ENCODE measurements at regions not wholly inside any gene's neighbourhood (a gene's known extent, or its start where the extent isn't known, plus 50 kb on each side); places are given as distances from the start of the nearest gene placed in this dataset.

DNA sequence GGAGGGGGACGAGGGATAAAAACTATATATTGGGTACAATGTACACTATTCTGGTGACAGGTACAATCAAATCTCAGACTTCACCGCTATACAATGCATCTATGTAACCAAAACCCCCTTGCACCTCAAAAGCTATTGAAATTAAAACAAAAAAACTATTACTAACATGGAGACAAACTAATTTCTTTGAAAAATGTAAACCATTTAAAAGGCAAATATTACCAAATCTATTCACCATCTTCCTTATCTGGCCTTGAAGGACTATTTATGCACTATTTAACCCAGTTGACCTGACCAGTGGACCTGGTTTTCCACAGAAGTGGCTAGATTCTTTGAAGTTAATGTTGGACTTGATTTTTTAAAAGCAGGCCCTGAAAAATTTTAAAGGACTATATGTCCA, 212.3 kb upstream of the RPS6KA3 start:
- TF ChIP-seq, protein P1, sequence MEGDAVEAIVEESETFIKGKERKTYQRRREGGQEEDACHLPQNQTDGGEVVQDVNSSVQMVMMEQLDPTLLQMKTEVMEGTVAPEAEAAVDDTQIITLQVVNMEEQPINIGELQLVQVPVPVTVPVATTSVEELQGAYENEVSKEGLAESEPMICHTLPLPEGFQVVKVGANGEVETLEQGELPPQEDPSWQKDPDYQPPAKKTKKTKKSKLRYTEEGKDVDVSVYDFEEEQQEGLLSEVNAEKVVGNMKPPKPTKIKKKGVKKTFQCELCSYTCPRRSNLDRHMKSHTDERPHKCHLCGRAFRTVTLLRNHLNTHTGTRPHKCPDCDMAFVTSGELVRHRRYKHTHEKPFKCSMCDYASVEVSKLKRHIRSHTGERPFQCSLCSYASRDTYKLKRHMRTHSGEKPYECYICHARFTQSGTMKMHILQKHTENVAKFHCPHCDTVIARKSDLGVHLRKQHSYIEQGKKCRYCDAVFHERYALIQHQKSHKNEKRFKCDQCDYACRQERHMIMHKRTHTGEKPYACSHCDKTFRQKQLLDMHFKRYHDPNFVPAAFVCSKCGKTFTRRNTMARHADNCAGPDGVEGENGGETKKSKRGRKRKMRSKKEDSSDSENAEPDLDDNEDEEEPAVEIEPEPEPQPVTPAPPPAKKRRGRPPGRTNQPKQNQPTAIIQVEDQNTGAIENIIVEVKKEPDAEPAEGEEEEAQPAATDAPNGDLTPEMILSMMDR (IDR thresholded peaks at IDR 0.05; ENCODE audit: insufficient read depth, low read depth, low read length) = no peak
- no peak for TF ChIP-seq EZH2 (IDR thresholded peaks at IDR 0.05; ENCODE audit: insufficient read depth, low read length)

Measured in astrocyte (in vitro differentiated cells and primary cell).